ENCODE measurements at regions not wholly inside any gene's neighbourhood (a gene's known extent, or its start where the extent isn't known, plus 50 kb on each side); places are given as distances from the start of the nearest gene placed in this dataset.

DNA sequence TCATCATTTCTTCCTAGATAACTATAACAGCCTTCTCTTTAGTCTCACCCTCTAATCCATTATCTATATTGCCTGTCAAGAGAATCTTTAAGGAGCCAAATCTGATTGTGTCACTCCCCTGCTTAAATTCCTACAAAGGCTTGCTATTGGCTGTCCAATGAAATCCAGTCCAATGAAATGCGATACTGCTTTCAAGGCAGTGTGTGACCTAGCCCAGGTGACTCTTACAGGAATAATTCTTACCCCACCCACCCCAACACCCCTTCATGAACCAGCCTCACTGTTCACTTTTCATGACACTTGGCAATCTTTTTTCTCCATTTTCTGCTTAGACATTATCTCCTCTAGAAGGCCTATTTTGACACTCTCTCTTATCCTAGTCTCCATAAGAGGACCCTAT lies 163.3 kb upstream of the MARCKS start:
- DNase-seq (ENCODE audit: low spot score) = no peak
- H3K4me3 ChIP-seq = no peak overlapping the region

DNA sequence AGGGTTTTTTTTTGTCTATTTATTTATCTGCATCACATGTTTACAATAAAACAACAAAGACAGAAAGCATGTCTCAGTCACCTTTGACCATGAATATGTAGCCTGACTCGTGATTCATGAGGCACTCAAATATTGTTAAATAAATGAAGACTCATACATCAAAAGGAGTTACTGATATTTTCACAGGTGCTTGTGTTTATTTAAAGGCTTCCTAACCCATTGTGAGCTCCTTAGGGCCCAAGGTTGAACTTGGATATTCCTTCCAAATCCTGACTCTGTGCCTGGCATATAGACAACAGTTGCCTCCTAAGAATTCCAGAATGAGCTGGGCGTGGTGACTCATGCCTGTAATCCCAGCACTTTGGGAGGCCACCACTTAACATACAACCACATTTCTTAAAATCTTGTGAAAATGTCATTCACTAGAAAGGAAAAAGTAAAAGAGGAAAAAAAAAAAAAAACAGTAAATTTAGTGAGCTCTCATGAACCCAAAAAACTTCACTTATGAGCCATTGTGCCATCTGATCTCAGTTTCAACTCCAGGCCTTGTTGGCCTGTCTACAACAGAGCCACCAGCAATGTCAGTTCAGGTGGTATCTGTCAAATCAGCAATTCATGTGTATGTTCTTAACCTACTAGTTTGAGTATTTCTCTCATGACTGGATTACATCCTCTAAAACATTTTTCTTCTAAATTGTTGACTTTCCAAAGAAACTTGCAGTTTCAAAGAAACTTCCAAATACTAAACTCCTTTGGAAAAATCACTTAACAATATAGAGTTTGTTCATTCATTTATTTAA lies 162.7 kb upstream of the MARCKS start:
- no peak for DNase-seq (ENCODE audit: low spot score)
- no peaks in the 10 kb centered on the region for H3K36me3 ChIP-seq
- no peak overlapping the region for H3K4me3 ChIP-seq
- TF ChIP-seq, protein P1, sequence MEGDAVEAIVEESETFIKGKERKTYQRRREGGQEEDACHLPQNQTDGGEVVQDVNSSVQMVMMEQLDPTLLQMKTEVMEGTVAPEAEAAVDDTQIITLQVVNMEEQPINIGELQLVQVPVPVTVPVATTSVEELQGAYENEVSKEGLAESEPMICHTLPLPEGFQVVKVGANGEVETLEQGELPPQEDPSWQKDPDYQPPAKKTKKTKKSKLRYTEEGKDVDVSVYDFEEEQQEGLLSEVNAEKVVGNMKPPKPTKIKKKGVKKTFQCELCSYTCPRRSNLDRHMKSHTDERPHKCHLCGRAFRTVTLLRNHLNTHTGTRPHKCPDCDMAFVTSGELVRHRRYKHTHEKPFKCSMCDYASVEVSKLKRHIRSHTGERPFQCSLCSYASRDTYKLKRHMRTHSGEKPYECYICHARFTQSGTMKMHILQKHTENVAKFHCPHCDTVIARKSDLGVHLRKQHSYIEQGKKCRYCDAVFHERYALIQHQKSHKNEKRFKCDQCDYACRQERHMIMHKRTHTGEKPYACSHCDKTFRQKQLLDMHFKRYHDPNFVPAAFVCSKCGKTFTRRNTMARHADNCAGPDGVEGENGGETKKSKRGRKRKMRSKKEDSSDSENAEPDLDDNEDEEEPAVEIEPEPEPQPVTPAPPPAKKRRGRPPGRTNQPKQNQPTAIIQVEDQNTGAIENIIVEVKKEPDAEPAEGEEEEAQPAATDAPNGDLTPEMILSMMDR (IDR thresholded peaks at IDR 0.05) = no peak
- H3K9me3 ChIP-seq = no peaks in the 10 kb centered on the region
- H3K4me1 ChIP-seq = no peaks in the 10 kb centered on the region
- H3K27ac ChIP-seq = no peak overlapping the region
- no peaks in the 10 kb centered on the region for H3K27me3 ChIP-seq

More for the DNA sequence above, 163.3 kb upstream of the MARCKS start:
- Histone ChIP-seq H3K27me3 (no peaks in the 10 kb centered on the region), H3K4me1 (no peaks in the 10 kb centered on the region), H3K27ac (no peak overlapping the region), H3K9me3 (no peaks in the 10 kb centered on the region), H3K36me3 (no peaks in the 10 kb centered on the region)
- TF ChIP-seq, protein P1 (IDR thresholded peaks at IDR 0.05) = no peak

DNA sequence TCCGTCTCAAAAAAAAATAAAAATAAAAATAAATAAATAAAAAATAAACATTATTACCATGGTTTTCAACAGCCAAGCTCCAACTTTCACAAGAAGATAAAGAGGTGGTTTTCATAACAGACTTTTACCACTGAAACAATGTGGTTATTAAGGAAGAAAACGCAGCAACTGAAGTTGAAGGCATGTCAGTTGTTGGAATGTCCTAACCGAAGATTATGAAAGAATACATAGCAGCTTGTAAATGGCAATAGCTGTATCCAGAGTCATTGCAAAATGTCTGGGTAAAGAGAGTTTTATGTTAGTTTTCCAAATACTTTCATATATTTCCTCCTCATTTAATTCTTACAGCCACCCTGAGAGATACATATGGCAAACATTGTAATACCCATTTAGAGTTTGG lies 161.6 kb upstream of the MARCKS start:
- H3K27me3 ChIP-seq = no peaks in the 10 kb centered on the region

DNA sequence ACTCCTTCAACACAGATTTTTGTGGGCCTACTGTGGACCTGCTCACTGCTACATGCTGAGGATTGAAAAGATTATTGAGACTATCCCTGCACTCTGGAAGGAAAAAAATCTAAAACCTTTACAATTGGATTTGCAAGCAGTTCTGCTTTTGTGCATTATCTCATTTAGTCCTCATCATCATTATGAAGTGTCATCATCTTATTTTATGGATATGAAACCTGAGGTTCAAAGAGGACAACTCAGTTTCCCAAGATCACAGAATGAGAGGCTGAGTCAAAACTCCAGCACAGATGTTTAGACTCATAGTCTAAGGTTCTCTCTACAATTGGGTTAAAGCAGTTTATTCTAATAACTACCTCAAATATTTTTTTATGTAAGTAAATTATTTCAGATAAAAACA lies 160.2 kb upstream of the MARCKS start:
- Histone ChIP-seq H3K4me3 (no peak overlapping the region), H3K4me1 (peaks cover 0 to 5% of the 10 kb centered on the region in 2 donors), H3K36me3 (no peaks in the 10 kb centered on the region), H3K9me3 (no peaks in the 10 kb centered on the region), H3K27me3 (no peaks in the 10 kb centered on the region), H3K27ac (no peak overlapping the region)
- DNase-seq (ENCODE audit: low spot score) = no peak
- TF ChIP-seq, protein P1 (IDR thresholded peaks at IDR 0.05) = no peak

More for the DNA sequence above, 161.6 kb upstream of the MARCKS start:
- Histone ChIP-seq H3K27ac (no peak overlapping the region), H3K9me3 (no peaks in the 10 kb centered on the region), H3K4me3 (no peak overlapping the region), H3K4me1 (no peaks in the 10 kb centered on the region), H3K36me3 (no peaks in the 10 kb centered on the region)
- no peak for DNase-seq (ENCODE audit: low spot score)
- TF ChIP-seq, protein P1 (IDR thresholded peaks at IDR 0.05) = no peak

DNA sequence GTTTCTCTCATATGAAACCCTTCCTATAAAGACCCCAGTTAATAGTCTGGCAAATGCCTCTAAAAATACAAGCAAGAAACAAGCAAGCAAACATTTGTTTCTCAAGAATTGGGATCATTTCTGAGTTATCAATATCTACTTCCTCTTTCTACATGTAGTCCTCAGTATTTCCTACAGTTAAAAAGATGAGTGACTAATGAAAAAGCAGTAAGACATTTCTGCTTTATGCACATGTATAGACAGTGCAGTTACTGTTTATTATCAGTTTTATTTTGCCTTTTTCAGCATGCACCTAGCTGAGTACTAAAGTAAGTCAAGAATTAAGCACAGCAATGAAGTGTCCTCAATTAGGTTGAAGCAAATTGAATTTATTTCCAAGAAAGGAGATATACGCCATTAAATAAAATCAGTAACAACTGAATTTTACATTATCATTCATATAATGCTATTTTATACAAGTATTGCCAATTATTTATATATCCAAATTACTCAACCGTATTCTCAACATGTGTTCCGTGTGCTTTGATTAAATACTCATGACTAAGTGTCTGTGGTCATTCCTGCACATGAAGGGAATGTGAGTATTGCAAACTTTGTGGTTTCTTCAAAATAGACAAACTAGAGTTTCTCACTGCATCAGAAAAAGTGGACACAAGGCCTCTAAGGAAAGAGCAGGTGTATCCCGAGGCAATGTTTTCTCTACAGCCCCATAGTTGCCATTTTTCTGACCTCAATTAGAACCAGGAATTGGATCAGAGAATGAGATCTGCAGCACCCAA lies 159.3 kb upstream of the MARCKS start:
- Histone ChIP-seq H3K36me3 (no peaks in the 10 kb centered on the region), H3K4me1 (peaks cover 0 to 5% of the 10 kb centered on the region in 2 donors), H3K4me3 (no peak overlapping the region), H3K27ac (no peak overlapping the region), H3K9me3 (no peaks in the 10 kb centered on the region), H3K27me3 (no peaks in the 10 kb centered on the region)
- DNase-seq (ENCODE audit: low spot score) = no peak
- TF ChIP-seq, protein P1 (IDR thresholded peaks at IDR 0.05) = no peak
